B cell (primary cell): ENCODE measurements at regions not wholly inside any gene's neighbourhood (a gene's known extent, or its start where the extent isn't known, plus 50 kb on each side); places are given as distances from the start of the nearest gene placed in this dataset.

ENCODE experiments used
- ATAC-seq: fragments of 200-7000 bp; cut with Tn5 transposase; one replicate; pipeline ENCODE4 v1.10.0; 2021; ENCODE audit warnings: low read depth, mild to moderate bottlenecking, moderate number of reproducible peaks, moderate library complexity
- CTCF ChIA-PET: fragments of 350-600 bp; sonication (Branson Sonifier 250); formaldehyde crosslinking; loops from one replicate; lab custom pipeline; 2021; ENCODE audit warnings: antibody characterized with exemption, inconsistent platforms; lab: Charles Lee
- POLR2A ChIA-PET: fragments of 350-600 bp; sonication (Branson Sonifier 250); formaldehyde crosslinking; loops from one replicate; lab custom pipeline; 2021; ENCODE audit warnings: antibody characterized with exemption; lab: Charles Lee
- DNase-seq: peaks from one replicate; pipeline ENCODE4 v3.0.0; 2013
- H2AFZ ChIP-seq: 2 replicates; pipeline ENCODE4 v1.6.1; 2012; ENCODE audit warnings: mild to moderate bottlenecking, low read depth, low read length; ENCODE audit not compliant: insufficient read depth, poor library complexity, severe bottlenecking
- H3K27ac ChIP-seq, 2 donors: 1 replicate in 1 of 2; 2 replicates in 1 of 2; pipeline ENCODE4 v1.5.1; 2012 to 2013; ENCODE audit warnings: low read length in 2 of 2, mild to moderate bottlenecking in 2 of 2, moderate library complexity in 1 of 2
- H3K27me3 ChIP-seq, 4 experiments: fragments of 200-600 bp in 1 of 4; sonication (generic) in 1 of 4; replicated peaks in 1 of 4; 1 replicate in 2 of 4; 2 replicates in 2 of 4; pipeline versions ENCODE4 v1.6.1 to v1.7.0; 2013 to 2016; ENCODE audit warnings: low read length in 3 of 4, mild to moderate bottlenecking in 2 of 4, mixed read lengths in 1 of 4, moderate library complexity in 1 of 4; ENCODE audit not compliant: insufficient read depth in 4 of 4, control insufficient read depth in 3 of 4; ENCODE audit errors: control extremely low read depth in 1 of 4
- H3K36me3 ChIP-seq, 2 experiments: replicated peaks in 1 of 2; 1 replicate in 1 of 2; 2 replicates in 1 of 2; pipeline versions ENCODE4 v1.6.1 to v1.7.1; 2013; ENCODE audit warnings: low read length in 1 of 2; ENCODE audit not compliant: insufficient read depth in 2 of 2, control insufficient read depth in 1 of 2; ENCODE audit errors: control extremely low read depth in 1 of 2, extremely low read depth in 1 of 2
- H3K4me1 ChIP-seq, 2 donors: fragments of 200-600 bp in 1 of 2; sonication (generic) in 1 of 2; 1 replicate in 1 of 2; 2 replicates in 1 of 2; pipeline versions ENCODE4 v1.5.1 to v1.6.1; 2013 to 2017; ENCODE audit warnings: low read length in 2 of 2; ENCODE audit not compliant: control insufficient read depth in 2 of 2, insufficient read depth in 2 of 2
- H3K4me2 ChIP-seq: replicated peaks from 2 replicates; pipeline ENCODE3; 2012; ENCODE audit warnings: mild to moderate bottlenecking, low read depth, low read length; ENCODE audit not compliant: poor library complexity, severe bottlenecking
- H3K4me3 ChIP-seq, 5 experiments: fragments of 200-600 bp in 1 of 5; sonication (generic) in 1 of 5; 1 replicate in 3 of 5; 2 replicates in 2 of 5; pipeline versions ENCODE4 v1.5.1 to v1.7.0; 2011 to 2016; ENCODE audit warnings: low read length in 4 of 5, mild to moderate bottlenecking in 4 of 5, low read depth in 2 of 5, control low read depth in 1 of 5, moderate library complexity in 1 of 5; ENCODE audit not compliant: insufficient read depth in 1 of 5; ENCODE audit errors: control extremely low read depth in 1 of 5, extremely low read depth in 1 of 5
- H3K79me2 ChIP-seq: fragments of 200-600 bp; sonication (generic); one replicate; pipeline ENCODE4 v1.6.0; 2016; ENCODE audit warnings: low read length; ENCODE audit not compliant: control insufficient read depth, insufficient read depth
- H3K9ac ChIP-seq: fragments of 200-600 bp; sonication (generic); 2 replicates; pipeline ENCODE4 v1.6.1; 2017; ENCODE audit warnings: mild to moderate bottlenecking, low read length, moderate library complexity
- H3K9me3 ChIP-seq, 3 donors: one replicate each; pipeline versions ENCODE4 v1.6.1 to v1.7.1; 2013; ENCODE audit warnings: low read length in 2 of 3; ENCODE audit not compliant: control insufficient read depth in 2 of 3, insufficient read depth in 1 of 3; ENCODE audit errors: control extremely low read depth in 1 of 3
- H4K20me1 ChIP-seq: 2 replicates; pipeline ENCODE4 v1.6.0; 2012; ENCODE audit warnings: mild to moderate bottlenecking, low read length; ENCODE audit not compliant: insufficient read depth, control insufficient read depth, poor library complexity, severe bottlenecking
- H3K27ac Mint-ChIP-seq: one replicate; pipeline ENCODE4 v1.8.0; 2021; ENCODE audit warnings: mixed read lengths
- H3K27me3 Mint-ChIP-seq: one replicate; pipeline ENCODE4 v1.8.0; 2021; ENCODE audit warnings: mixed read lengths
- H3K4me1 Mint-ChIP-seq: one replicate; pipeline ENCODE4 v1.8.0; 2021; ENCODE audit warnings: mixed read lengths
- H3K4me3 Mint-ChIP-seq: one replicate; pipeline ENCODE4 v1.8.0; 2021; ENCODE audit warnings: mixed read lengths
- H3K9me3 Mint-ChIP-seq: one replicate; pipeline ENCODE4 v1.8.0; 2022; ENCODE audit warnings: mixed read lengths; ENCODE audit not compliant: insufficient read depth
- EZH2 ChIP-seq: IDR thresholded peaks from 2 replicates; pipeline ENCODE4 v1.6.1; 2012; ENCODE audit warnings: borderline replicate concordance, low read depth, mild to moderate bottlenecking, moderate library complexity, low read length; ENCODE audit not compliant: insufficient read depth, poor library complexity, severe bottlenecking
- WGBS: methylation state at CpG from one replicate; pipeline ENCODE4 v1.1.5; 2013; ENCODE audit warnings: missing lambda C conversion rate; ENCODE audit not compliant: insufficient coverage; 5-methylcytosine and 5-hydroxymethylcytosine counted together
- intact Hi-C: fragments of 100-400 bp; cut with micrococcal nuclease; formaldehyde crosslinking; loops from one replicate; pipeline ENCODE4 v1.10.0; 2022
- TF ChIP-seq, protein P1 (sequence below): fragments of 200-600 bp; IDR thresholded peaks from one replicate; pipeline ENCODE4 v1.8.0; 2022; ENCODE audit warnings: antibody characterized with exemption, mild to moderate bottlenecking

DNA sequence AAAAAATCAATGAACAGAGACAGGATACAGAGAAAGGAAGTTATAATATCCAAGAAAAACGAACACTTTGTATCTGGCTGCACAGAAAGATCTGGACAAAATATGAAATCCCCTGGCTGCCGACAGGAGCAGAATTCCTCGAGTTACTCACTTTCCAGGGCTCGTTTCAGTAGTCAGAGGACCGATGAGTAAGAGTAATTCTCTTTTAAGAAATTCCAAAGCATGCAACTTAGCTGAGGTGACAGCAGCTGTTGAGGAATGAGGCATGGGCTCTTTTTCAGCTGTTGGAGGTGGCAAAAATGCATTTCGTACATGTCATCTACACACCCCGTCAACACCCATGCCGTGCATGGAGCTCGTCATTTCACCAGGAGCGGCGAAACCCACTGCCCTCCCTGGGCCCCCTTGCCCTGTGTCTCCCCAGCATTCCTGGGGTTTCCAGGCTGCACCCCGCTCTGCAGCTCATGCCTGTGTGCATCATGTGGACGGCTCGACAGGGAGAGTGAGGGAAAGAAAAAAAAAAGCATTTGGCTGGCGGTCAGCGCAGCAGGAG is 210.8 kb upstream of the SMIM21 start:
- Histone ChIP-seq H3K9me3 (peaks cover 0 to 29% (median 0%) of the 10 kb centered on the region in 3 donors), H3K4me1 (no peaks in the 10 kb centered on the region), H3K36me3 (no peaks in the 10 kb centered on the region), H4K20me1 (no peaks in the 10 kb centered on the region), H3K79me2 (no peaks in the 10 kb centered on the region), H3K4me2 (no peak overlapping the region), H3K27ac (no peak overlapping the region), H2AFZ (no peak overlapping the region), H3K9ac (no peak overlapping the region), H3K4me3 (no peak overlapping the region), H3K27me3 (no peaks in the 10 kb centered on the region)
- intact Hi-C loops: no loop called here
- no peak for ATAC-seq
- Mint-ChIP-seq H3K27ac (no peak overlapping the region), H3K4me3 (no peak overlapping the region), H3K4me1 (no peaks in the 10 kb centered on the region), H3K27me3 (no peaks in the 10 kb centered on the region), H3K9me3 (peaks cover 2% of the 10 kb centered on the region)
- POLR2A ChIA-PET: no interaction called here
- WGBS: 72% methylated on average over 15 of the region's 16 CpGs
- DNase-seq: no peak
- CTCF ChIA-PET: no interaction called here
- TF ChIP-seq, protein P1, sequence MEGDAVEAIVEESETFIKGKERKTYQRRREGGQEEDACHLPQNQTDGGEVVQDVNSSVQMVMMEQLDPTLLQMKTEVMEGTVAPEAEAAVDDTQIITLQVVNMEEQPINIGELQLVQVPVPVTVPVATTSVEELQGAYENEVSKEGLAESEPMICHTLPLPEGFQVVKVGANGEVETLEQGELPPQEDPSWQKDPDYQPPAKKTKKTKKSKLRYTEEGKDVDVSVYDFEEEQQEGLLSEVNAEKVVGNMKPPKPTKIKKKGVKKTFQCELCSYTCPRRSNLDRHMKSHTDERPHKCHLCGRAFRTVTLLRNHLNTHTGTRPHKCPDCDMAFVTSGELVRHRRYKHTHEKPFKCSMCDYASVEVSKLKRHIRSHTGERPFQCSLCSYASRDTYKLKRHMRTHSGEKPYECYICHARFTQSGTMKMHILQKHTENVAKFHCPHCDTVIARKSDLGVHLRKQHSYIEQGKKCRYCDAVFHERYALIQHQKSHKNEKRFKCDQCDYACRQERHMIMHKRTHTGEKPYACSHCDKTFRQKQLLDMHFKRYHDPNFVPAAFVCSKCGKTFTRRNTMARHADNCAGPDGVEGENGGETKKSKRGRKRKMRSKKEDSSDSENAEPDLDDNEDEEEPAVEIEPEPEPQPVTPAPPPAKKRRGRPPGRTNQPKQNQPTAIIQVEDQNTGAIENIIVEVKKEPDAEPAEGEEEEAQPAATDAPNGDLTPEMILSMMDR: no peak
- TF ChIP-seq EZH2: no peak

DNA sequence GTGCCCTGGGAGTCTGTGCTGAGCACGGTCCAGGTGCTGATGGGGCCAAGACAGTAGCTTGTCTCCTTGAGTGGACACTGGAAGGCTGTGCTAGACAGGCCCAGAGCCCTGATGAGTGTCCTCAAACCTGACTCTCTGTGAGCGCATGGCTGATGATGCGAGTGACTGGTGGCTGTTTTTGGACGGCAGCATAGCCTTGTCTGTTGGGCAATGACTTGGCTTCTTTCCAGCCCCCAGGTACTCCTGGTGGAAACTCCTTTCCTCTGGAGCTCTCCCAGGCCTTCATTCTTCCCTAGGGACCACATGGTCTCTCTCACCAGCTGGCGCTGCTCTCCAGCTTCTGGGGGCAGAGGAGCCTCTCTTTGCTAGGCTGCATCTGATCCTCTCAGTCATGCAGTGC is 207.6 kb upstream of the SMIM21 start:
- Histone ChIP-seq H3K36me3 (no peaks in the 10 kb centered on the region), H2AFZ (no peak overlapping the region), H4K20me1 (no peaks in the 10 kb centered on the region), H3K79me2 (no peaks in the 10 kb centered on the region), H3K4me2 (no peak overlapping the region), H3K4me1 (no peaks in the 10 kb centered on the region), H3K9ac (no peak overlapping the region), H3K9me3 (peaks cover 0 to 14% (median 0%) of the 10 kb centered on the region in 3 donors), H3K4me3 (no peak overlapping the region), H3K27me3 (no peaks in the 10 kb centered on the region), H3K27ac (no peak overlapping the region)
- DNase-seq (peak; percentile 5), ATAC-seq (no peak)
- no peaks in the 10 kb centered on the region for H3K9me3 Mint-ChIP-seq
- WGBS: 93% methylated on average over 5 of the region's 5 CpGs
- ChIA-PET POLR2A (no interaction called here), CTCF (no interaction called here)
- no peak overlapping the region for H3K4me3 Mint-ChIP-seq
- no peaks in the 10 kb centered on the region for H3K27me3 Mint-ChIP-seq
- H3K27ac Mint-ChIP-seq: no peak overlapping the region
- TF ChIP-seq, protein P1: no peak
- intact Hi-C loops: no loop called here
- H3K4me1 Mint-ChIP-seq: no peaks in the 10 kb centered on the region
